ENCODE measurements at regions not wholly inside any gene's neighbourhood (a gene's known extent, or its start where the extent isn't known, plus 50 kb on each side); places are given as distances from the start of the nearest gene placed in this dataset.

DNA sequence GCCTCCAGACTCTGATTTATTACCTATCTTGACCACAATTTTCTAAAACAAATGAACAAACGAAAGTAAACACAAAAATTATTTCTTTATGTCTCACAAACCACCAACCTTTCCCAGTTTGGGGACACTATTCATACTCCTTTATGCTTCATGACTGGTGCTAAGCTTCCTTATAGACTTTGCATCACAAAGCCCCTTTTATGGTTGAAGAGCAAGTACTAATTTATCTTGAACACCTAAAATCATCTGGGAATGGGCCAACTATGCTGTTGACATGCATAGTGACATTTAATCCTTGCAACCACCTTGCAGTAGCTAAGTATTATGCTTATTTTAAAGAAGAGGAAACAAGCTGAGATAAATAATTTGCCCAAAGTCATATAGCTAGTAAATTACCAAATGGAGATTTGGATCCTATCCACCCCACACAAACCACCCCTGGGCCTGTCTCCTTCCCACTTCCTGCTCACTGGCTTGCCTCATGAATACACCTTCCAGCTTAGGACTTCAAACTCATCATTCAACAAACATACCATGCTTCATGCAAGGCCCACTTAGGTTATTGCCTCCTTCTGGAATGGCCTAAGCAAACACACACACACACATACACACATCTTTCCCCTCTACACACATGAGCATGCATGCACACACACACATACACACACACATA lies 192.2 kb downstream of the PLPP3 start:
- ATAC-seq, result no peak
- CTCF ChIA-PET, result interaction anchor here (0.5 to 0.9 kb wide), 2 partner anchors 32 to 50 kb away, joined by 3 read pairs; no protein-coding TSS in a partner anchor

DNA sequence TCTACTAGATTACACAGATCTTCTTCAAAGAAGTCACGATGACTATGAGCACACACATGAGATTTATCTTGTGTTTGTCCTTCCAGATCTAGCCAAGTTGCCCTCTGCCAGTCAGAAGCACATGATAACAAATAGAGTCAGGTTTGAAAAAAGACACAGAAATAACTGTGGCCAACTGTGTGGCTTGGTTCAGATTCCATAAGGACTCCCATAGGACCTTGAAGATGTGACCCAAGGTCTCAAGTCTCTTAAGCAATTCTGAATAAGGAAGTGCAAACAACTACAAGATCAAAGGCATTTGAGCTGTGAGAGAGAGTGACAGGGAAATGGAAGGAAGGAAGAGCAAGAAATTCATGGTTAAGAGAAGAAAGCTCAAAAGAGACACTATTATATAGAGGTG lies 194.0 kb downstream of the PLPP3 start:
- Mint-ChIP-seq H3K27me3 (ENCODE audit: low read depth) (no peaks in the 10 kb centered on the region), H3K9me3 (peaks cover 10% of the 10 kb centered on the region), H3K27ac (no peak overlapping the region), H3K4me3 (no peak overlapping the region), H3K4me1 (peaks cover 16% of the 10 kb centered on the region), H3K36me3 (no peaks in the 10 kb centered on the region)
- TF ChIP-seq, protein P1, sequence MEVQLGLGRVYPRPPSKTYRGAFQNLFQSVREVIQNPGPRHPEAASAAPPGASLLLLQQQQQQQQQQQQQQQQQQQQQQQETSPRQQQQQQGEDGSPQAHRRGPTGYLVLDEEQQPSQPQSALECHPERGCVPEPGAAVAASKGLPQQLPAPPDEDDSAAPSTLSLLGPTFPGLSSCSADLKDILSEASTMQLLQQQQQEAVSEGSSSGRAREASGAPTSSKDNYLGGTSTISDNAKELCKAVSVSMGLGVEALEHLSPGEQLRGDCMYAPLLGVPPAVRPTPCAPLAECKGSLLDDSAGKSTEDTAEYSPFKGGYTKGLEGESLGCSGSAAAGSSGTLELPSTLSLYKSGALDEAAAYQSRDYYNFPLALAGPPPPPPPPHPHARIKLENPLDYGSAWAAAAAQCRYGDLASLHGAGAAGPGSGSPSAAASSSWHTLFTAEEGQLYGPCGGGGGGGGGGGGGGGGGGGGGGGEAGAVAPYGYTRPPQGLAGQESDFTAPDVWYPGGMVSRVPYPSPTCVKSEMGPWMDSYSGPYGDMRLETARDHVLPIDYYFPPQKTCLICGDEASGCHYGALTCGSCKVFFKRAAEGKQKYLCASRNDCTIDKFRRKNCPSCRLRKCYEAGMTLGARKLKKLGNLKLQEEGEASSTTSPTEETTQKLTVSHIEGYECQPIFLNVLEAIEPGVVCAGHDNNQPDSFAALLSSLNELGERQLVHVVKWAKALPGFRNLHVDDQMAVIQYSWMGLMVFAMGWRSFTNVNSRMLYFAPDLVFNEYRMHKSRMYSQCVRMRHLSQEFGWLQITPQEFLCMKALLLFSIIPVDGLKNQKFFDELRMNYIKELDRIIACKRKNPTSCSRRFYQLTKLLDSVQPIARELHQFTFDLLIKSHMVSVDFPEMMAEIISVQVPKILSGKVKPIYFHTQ (CRISPR knock-in tag; IDR thresholded peaks at IDR 0.05), result no peak
- TF ChIP-seq, protein P2, sequence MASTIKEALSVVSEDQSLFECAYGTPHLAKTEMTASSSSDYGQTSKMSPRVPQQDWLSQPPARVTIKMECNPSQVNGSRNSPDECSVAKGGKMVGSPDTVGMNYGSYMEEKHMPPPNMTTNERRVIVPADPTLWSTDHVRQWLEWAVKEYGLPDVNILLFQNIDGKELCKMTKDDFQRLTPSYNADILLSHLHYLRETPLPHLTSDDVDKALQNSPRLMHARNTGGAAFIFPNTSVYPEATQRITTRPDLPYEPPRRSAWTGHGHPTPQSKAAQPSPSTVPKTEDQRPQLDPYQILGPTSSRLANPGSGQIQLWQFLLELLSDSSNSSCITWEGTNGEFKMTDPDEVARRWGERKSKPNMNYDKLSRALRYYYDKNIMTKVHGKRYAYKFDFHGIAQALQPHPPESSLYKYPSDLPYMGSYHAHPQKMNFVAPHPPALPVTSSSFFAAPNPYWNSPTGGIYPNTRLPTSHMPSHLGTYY (CRISPR knock-in tag; IDR thresholded peaks at IDR 0.05), result no peak
- TF ChIP-seq PRRX2 (CRISPR knock-in tag; IDR thresholded peaks at IDR 0.05), result no peak
- TF ChIP-seq, protein P3, sequence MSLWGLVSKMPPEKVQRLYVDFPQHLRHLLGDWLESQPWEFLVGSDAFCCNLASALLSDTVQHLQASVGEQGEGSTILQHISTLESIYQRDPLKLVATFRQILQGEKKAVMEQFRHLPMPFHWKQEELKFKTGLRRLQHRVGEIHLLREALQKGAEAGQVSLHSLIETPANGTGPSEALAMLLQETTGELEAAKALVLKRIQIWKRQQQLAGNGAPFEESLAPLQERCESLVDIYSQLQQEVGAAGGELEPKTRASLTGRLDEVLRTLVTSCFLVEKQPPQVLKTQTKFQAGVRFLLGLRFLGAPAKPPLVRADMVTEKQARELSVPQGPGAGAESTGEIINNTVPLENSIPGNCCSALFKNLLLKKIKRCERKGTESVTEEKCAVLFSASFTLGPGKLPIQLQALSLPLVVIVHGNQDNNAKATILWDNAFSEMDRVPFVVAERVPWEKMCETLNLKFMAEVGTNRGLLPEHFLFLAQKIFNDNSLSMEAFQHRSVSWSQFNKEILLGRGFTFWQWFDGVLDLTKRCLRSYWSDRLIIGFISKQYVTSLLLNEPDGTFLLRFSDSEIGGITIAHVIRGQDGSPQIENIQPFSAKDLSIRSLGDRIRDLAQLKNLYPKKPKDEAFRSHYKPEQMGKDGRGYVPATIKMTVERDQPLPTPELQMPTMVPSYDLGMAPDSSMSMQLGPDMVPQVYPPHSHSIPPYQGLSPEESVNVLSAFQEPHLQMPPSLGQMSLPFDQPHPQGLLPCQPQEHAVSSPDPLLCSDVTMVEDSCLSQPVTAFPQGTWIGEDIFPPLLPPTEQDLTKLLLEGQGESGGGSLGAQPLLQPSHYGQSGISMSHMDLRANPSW (CRISPR knock-in tag; conservative IDR thresholded peaks at IDR 0.05; ENCODE audit: low read depth), result no peak
- TF ChIP-seq, protein P4, sequence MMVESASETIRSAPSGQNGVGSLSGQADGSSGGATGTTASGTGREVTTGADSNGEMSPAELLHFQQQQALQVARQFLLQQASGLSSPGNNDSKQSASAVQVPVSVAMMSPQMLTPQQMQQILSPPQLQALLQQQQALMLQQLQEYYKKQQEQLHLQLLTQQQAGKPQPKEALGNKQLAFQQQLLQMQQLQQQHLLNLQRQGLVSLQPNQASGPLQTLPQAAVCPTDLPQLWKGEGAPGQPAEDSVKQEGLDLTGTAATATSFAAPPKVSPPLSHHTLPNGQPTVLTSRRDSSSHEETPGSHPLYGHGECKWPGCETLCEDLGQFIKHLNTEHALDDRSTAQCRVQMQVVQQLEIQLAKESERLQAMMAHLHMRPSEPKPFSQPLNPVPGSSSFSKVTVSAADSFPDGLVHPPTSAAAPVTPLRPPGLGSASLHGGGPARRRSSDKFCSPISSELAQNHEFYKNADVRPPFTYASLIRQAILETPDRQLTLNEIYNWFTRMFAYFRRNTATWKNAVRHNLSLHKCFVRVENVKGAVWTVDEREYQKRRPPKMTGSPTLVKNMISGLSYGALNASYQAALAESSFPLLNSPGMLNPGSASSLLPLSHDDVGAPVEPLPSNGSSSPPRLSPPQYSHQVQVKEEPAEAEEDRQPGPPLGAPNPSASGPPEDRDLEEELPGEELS (CRISPR knock-in tag; IDR thresholded peaks at IDR 0.05), result no peak
- no peak for TF ChIP-seq SMAD4 (CRISPR knock-in tag; IDR thresholded peaks at IDR 0.05)
- TF ChIP-seq SOX15 (CRISPR knock-in tag; IDR thresholded peaks at IDR 0.05), result no peak
- no peak for TF ChIP-seq ZNF219 (CRISPR knock-in tag; IDR thresholded peaks at IDR 0.05; ENCODE audit: borderline replicate concordance)
- no peak for TF ChIP-seq ATF1 (CRISPR knock-in tag; IDR thresholded peaks at IDR 0.05)
- TF ChIP-seq, protein P5, sequence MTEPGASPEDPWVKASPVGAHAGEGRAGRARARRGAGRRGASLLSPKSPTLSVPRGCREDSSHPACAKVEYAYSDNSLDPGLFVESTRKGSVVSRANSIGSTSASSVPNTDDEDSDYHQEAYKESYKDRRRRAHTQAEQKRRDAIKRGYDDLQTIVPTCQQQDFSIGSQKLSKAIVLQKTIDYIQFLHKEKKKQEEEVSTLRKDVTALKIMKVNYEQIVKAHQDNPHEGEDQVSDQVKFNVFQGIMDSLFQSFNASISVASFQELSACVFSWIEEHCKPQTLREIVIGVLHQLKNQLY (CRISPR knock-in tag; IDR thresholded peaks at IDR 0.05), result no peak
- TF ChIP-seq ZBTB21 (CRISPR knock-in tag; IDR thresholded peaks at IDR 0.05; ENCODE audit: borderline replicate concordance), result no peak
- TF ChIP-seq, protein P6, sequence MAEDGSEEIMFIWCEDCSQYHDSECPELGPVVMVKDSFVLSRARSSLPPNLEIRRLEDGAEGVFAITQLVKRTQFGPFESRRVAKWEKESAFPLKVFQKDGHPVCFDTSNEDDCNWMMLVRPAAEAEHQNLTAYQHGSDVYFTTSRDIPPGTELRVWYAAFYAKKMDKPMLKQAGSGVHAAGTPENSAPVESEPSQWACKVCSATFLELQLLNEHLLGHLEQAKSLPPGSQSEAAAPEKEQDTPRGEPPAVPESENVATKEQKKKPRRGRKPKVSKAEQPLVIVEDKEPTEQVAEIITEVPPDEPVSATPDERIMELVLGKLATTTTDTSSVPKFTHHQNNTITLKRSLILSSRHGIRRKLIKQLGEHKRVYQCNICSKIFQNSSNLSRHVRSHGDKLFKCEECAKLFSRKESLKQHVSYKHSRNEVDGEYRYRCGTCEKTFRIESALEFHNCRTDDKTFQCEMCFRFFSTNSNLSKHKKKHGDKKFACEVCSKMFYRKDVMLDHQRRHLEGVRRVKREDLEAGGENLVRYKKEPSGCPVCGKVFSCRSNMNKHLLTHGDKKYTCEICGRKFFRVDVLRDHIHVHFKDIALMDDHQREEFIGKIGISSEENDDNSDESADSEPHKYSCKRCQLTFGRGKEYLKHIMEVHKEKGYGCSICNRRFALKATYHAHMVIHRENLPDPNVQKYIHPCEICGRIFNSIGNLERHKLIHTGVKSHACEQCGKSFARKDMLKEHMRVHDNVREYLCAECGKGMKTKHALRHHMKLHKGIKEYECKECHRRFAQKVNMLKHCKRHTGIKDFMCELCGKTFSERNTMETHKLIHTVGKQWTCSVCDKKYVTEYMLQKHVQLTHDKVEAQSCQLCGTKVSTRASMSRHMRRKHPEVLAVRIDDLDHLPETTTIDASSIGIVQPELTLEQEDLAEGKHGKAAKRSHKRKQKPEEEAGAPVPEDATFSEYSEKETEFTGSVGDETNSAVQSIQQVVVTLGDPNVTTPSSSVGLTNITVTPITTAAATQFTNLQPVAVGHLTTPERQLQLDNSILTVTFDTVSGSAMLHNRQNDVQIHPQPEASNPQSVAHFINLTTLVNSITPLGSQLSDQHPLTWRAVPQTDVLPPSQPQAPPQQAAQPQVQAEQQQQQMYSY (CRISPR knock-in tag; IDR thresholded peaks at IDR 0.05), result no peak
- DNase-seq (ENCODE audit: low spot score) (no peak), ATAC-seq (no peak)
- ChIA-PET POLR2A (no interaction called here), CTCF (no interaction called here)

More for the DNA sequence above, 192.2 kb downstream of the PLPP3 start:
- H3K36me3 Mint-ChIP-seq, result no peaks in the 10 kb centered on the region
- H3K4me3 Mint-ChIP-seq, result no peak overlapping the region
- H3K27ac Mint-ChIP-seq, result no peak overlapping the region
- no peak for TF ChIP-seq ZNF416 (CRISPR knock-in tag; IDR thresholded peaks at IDR 0.05)
- H3K4me1 Mint-ChIP-seq, result peaks cover 31% of the 10 kb centered on the region
- POLR2A ChIA-PET, result no interaction called here
- H3K27me3 Mint-ChIP-seq (ENCODE audit: low read depth), result no peaks in the 10 kb centered on the region
- DNase-seq (ENCODE audit: low spot score), result no peak
- peaks cover 10% of the 10 kb centered on the region for H3K9me3 Mint-ChIP-seq
